ENCODE measurements at regions not wholly inside any gene's neighbourhood (a gene's known extent, or its start where the extent isn't known, plus 50 kb on each side); places are given as distances from the start of the nearest gene placed in this dataset.
"Not testable (repeated sequence)": the region's sequence is repeated elsewhere in the genome, so short reads cannot be mapped to it uniquely, and the experiment has no call there.

- H3K27ac ChIP-seq, result no peak overlapping the region
- TF ChIP-seq CTCF (conservative IDR thresholded peaks at IDR 0.05), result no peak
These were observed 143.3 kb upstream of the MB21D2 start for GRCh38 chr3:193060748-193061546.

- TF ChIP-seq CTCF (conservative IDR thresholded peaks at IDR 0.05), result no peak
These were observed 150.7 kb upstream of the MB21D2 start for GRCh38 chr3:193068365-193068764.

GRCh38 chr3:193069732-193070131 lies 152.1 kb upstream of the MB21D2 start:
- not testable (repeated sequence) for H3K27ac ChIP-seq

More at GRCh38 chr3:193068365-193068764, 150.7 kb upstream of the MB21D2 start:
- H3K27ac ChIP-seq, result no peak overlapping the region

- TF ChIP-seq CTCF (conservative IDR thresholded peaks at IDR 0.05), result no peak
- peak overlapping the region; percentile 23; the same call in 1 of the 2 replicates for H3K27ac ChIP-seq
These were observed 161.5 kb upstream of the MB21D2 start for GRCh38 chr3:193078996-193079753.

GRCh38 chr3:193080821-193081365 lies 160.1 kb upstream of the PLAAT1 start:
- no peak for TF ChIP-seq CTCF (conservative IDR thresholded peaks at IDR 0.05)
- H3K27ac ChIP-seq, result no peak overlapping the region

- no peak overlapping the region for H3K27ac ChIP-seq
- no peak for TF ChIP-seq CTCF (conservative IDR thresholded peaks at IDR 0.05)
These were observed 155.4 kb upstream of the PLAAT1 start for GRCh38 chr3:193085655-193086054.

GRCh38 chr3:193086681-193087080 lies 154.3 kb upstream of the PLAAT1 start:
- TF ChIP-seq CTCF (conservative IDR thresholded peaks at IDR 0.05), result no peak
- H3K27ac ChIP-seq, result peak overlapping the region; percentile 48
